ENCODE measurements at regions not wholly inside any gene's neighbourhood (a gene's known extent, or its start where the extent isn't known, plus 50 kb on each side); places are given as distances from the start of the nearest gene placed in this dataset.

DNA sequence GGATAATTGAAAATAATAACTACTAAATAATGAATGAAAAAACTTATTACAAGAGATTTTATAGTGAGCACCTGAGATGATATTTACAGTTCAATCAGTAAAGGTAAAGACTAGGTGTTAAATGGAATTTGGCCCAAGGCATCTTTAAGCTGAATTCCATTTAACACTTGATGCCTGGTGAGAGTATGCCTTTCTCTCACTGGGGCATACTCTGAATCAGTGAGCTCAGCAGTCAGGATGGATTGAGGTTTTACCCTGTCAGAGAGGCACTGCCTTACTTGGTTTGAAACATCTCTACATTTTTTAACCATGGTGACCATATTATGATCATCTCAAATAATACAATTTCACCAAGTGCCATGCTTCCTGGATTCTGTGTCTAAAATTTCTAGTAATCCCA is 1416.3 kb downstream of the MAT2B start:
- no peak for DNase-seq (ENCODE audit: low read depth in 4 of 4, low spot score in 1 of 4)

DNA sequence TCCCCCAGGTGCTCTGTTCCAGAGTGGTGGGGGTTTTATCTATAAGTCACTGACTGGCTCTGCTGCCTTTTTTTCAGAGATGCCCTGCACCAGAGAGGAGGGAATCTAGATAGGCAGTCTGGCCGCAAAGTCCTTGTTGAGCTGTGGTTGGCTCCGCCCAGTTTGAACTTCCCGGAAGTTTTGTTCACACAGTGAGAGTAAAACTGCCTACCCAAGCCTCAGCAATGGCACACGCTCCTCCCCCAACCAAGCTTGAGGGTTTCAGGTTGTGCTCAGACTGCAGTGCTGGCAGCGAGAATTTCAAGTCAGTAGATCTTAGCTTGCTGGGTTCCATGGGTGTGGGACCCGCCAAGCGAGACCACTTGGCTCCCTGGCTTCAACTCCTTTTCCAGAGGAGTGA is 1428.6 kb downstream of the MAT2B start:
- DNase-seq (ENCODE audit: low read depth in 4 of 4, low spot score in 1 of 4) = no peak

- DNase-seq (ENCODE audit: low read depth in 4 of 4, low spot score in 1 of 4) = no peak
Observed at GRCh38 chr5:164934561-164934960, 1429.1 kb downstream of the MAT2B start.

- DNase-seq (ENCODE audit: low read depth in 4 of 4, low spot score in 1 of 4) = no peak
Observed at GRCh38 chr5:164941132-164941531, 1435.7 kb downstream of the MAT2B start.

GRCh38 chr5:164950927-164951326 is 1445.5 kb downstream of the MAT2B start:
- no peak for DNase-seq (ENCODE audit: low read depth in 4 of 4, low spot score in 1 of 4)

DNA sequence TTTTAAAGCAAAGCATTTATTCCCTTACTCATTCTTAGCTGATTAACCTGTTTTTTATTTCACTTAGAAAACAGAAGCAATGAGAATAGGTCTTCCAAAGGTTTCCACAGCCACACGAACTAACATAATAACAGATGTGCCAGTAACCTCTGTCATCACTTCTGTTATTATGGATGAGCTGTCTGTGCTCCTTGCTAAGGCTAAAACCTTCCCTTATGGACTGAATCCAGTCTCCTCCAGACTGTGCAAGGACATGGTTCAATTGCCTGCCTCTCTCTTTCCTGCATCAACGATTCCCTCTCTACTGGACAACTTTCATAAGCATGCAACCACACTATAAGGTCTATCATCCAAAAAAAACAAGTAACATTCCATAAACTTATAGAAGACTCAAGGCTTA is 1446.2 kb downstream of the MAT2B start:
- DNase-seq (ENCODE audit: low read depth in 4 of 4, low spot score in 1 of 4) = no peak

DNA sequence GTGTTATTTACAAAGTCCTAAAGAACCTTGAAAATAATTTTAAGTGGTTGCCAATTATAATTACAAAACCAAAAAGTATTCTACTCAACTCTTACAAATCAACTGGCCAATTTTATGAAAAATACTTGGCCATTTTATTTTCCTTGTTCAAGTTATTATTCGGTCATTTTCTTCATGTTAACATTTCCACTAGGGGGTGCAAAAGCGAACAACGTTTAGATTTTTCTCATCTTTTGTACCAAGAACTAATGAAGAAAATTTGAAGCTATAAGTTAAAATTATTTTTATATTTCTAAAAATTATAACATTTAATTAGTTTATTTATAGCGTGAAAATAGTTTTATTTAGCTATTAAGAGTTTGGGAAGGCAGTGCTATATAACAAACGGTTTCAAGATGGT is 1453.3 kb downstream of the MAT2B start:
- DNase-seq (ENCODE audit: low read depth in 4 of 4, low spot score in 1 of 4) = no peak

DNA sequence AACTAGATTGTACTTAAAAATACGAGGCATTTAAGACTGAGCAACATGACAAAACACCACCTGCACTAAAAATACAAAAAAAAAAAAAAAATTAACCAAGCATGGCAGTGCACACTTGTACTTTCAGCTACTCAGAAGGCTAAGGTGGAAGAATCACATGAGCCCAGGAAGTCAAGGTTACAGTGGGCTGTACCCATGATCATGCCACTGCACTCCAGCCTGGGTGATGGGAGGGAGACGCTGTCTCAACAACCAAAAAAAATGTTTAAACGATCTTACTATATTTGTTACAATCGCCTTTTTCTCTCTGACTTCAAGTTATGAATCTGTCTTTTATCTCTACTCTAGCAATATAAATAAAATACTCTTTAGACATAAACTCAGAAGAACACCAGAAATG is 1454.3 kb downstream of the MAT2B start:
- no peak for DNase-seq (ENCODE audit: low read depth in 4 of 4, low spot score in 1 of 4)

- DNase-seq (ENCODE audit: low read depth in 4 of 4, low spot score in 1 of 4) = no peak
Observed at GRCh38 chr5:164962329-164962961, 1457.0 kb downstream of the MAT2B start.

DNA sequence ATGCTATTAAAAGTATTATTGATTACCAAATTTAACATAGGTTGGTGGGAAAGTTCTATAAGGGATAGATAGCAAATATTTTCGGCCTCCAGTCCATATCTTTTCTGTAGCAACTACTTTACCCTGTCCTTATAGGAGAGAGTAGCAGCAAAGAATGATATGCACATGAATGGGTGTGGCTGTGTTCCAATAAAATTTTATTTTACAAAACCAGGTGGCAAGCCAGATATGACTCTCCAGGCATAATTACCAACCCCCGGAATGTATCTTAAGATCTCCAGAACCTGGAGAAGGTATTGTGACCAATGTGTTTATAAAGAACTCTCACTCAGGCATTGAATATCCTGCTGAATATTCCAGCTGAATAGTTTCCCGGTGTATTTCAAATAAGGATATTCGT is 1461.2 kb downstream of the MAT2B start:
- no peak for DNase-seq (ENCODE audit: low read depth in 4 of 4, low spot score in 1 of 4)

DNA sequence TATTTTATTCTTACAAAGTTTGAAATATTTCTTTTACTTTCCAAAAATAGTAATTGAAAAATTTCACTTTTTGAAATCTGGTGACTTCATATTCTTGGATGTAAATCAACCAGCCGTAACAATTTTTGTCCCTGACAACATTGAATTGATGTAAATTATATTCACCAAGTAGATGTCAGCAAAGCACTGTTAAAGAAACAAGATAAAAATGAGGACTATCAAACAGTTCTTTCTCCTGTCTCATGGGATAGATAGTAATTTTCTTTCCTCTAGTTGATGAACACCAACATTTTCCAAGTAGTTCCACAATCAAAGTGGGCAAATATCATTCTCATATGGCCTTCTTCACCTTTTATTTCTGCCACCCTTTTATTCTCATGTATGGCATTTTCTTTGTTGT is 1461.9 kb downstream of the MAT2B start:
- DNase-seq (ENCODE audit: low read depth in 4 of 4, low spot score in 1 of 4) = no peak

GRCh38 chr5:164972973-164973372 is 1467.6 kb downstream of the MAT2B start:
- DNase-seq (ENCODE audit: low read depth in 4 of 4, low spot score in 1 of 4) = no peak

DNA sequence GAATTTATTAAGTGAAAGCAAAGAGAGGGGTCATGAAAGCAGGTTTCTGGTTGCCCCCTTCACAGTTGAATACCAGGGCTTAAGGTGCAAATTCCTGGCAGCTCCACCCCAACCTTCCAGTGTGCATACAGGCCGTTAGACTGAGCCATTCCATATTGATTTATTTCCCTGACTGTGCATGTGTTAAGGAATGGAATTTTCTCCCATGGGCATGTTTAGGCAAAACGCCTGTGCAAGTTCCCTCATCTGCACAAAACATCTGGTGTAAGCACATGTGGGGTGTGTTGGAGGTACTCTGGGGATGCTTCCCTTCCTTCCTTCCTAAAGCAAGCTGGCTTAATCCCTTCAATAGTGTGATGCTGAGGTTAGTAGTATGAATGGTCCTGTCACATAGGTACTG is 1470.6 kb downstream of the MAT2B start:
- DNase-seq (ENCODE audit: low read depth in 4 of 4, low spot score in 1 of 4) = no peak

DNA sequence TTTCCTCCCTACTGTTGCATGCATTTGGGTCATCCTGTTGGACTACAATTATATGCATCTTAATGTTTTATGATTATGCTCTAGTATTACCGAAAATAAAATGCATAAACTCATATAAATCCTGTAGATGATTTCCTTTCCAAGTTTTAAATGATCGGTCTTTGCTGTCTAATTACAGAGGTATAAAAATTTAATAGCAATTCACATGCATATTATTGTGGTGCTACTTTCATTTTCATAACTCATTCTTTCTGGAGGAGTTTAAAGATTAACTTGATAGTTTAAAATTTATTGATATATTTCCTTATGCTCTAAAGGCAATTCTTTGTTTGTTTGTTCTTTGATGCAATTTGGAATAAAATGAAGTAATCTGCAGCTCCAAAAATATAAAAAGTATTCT is 1475.1 kb downstream of the MAT2B start:
- DNase-seq (ENCODE audit: low read depth in 4 of 4, low spot score in 1 of 4) = no peak

DNA sequence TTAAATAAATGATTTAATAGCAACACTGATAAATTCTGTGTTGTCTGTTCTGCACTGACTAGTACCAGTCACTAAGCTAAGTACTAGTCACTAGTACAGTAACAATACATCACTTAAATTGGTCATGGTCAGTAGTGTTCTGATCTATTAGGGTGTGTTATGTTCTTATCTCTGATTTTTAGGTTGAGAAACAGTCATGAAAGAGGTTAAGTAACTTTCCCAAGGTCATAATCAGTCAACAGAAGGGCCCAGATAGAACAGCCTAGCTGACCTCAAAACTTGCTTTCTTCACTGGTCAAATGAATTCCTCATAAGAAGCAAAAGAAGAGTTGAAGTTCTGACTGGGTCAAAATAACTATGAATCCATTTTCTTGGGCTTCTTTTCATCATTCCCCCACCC is 1492.7 kb downstream of the MAT2B start:
- DNase-seq (ENCODE audit: low read depth in 4 of 4, low spot score in 1 of 4) = no peak

- DNase-seq (ENCODE audit: low read depth in 4 of 4, low spot score in 1 of 4) = no peak
Observed at GRCh38 chr5:164998590-164998989, 1493.2 kb downstream of the MAT2B start.

GRCh38 chr5:165000479-165001190 is 1495.2 kb downstream of the MAT2B start:
- DNase-seq (ENCODE audit: low read depth in 4 of 4, low spot score in 1 of 4) = no peak

DNA sequence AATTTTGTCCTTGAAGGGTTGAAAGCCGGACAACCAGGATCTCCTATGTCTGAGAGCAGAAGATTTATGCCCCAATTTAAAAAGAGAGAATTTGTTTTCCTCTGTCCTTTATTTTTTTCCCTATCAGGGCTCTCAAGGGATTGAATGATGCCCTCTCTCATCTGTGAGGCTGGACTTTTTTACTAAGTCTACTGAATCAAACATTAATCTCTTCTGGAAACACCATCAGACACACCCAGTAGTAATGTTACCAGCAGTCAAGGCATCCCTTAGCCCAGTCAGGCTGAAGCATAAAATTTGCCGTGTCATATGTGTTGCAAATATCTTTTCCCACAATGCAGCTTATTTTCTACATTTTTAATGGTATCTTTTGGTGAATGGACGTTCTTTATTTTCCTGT is 1497.9 kb downstream of the MAT2B start:
- no peak for DNase-seq (ENCODE audit: low read depth in 4 of 4, low spot score in 1 of 4)

DNA sequence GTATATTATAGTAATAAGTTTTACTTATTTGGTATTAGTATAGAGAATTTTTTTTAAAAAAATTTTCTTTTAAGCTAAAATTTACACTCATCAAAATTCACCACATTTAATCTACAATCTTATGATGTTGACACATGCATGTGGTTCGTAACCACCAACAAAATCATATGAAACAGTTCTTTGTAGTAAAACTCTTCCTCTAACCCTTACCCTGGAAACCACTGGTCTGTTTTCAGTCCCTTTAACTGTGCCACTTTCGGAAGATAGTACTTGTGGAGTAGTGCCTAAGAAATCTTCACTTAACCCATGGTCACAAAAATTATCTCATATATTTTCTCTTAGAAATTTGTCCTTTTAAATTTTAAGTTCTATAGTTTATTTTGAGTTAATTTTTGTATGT is 1498.8 kb downstream of the MAT2B start:
- DNase-seq (ENCODE audit: low read depth in 4 of 4, low spot score in 1 of 4) = no peak

DNA sequence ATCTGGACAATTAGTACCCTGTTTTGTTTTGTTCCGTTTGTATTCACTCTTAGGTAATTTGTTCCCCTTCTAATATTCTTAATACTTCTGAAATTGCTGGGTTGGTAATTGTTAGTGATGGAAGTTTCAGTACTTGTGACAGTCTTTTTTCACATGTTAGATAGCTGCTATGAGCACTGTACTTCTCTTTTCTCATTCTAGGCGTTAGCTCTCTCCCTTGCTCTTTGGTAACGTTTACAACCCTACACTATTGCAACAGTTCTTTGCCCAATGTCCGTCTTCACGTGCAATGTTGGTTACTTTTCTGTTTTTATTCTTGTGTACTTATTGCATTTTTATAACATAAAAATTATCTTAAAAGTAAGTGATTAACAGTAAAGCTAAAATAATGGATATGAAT is 1509.0 kb downstream of the MAT2B start:
- no peak for DNase-seq (ENCODE audit: low read depth in 4 of 4, low spot score in 1 of 4)

- no peak for DNase-seq (ENCODE audit: low read depth in 4 of 4, low spot score in 1 of 4)
Observed at GRCh38 chr5:165015126-165015525, 1509.7 kb downstream of the MAT2B start.

DNA sequence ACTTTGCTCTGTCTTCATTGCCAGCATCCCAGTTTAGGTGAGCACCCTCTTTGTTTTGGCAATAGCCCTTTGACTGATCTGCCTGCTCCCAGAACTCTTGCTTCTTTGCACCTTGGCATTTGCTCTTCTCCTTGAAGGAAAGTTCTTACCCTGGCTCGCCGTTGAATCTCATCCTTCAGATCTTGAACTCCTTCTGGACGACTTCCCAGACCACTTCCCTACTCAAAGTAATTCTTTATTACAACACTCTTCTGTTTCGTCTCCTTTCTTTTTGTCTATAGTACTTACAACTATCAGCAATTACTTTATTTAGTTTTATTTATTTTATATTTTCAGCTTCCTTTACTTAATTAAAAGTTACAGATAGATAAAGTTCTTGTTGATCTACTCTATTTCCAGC is 1510.1 kb downstream of the MAT2B start:
- DNase-seq (ENCODE audit: low read depth in 4 of 4, low spot score in 1 of 4) = no peak

- no peak for DNase-seq (ENCODE audit: low read depth in 4 of 4, low spot score in 1 of 4)
Observed at GRCh38 chr5:165026971-165027370, 1521.6 kb downstream of the MAT2B start.
